Natural killer cell (primary cell): ENCODE measurements at regions not wholly inside any gene's neighbourhood (a gene's known extent, or its start where the extent isn't known, plus 50 kb on each side); places are given as distances from the start of the nearest gene placed in this dataset.

Source experiments
- ATAC-seq, 3 donors: fragments of 150-1000 bp in 2 of 3; fragments of 200-7000 bp in 1 of 3; cut with Tn5 transposase; 1 replicate in 1 of 3; 2 replicates in 2 of 3; pipeline ENCODE4 v1.10.0; 2021; ENCODE audit warnings: mild to moderate bottlenecking in 2 of 3, moderate library complexity in 2 of 3
- DNase-seq, 2 donors: peaks; one replicate each; pipeline versions ENCODE4 v3.0.0 to v3.0.0-alpha.2; 2013 to 2021; ENCODE audit warnings: mixed read lengths in 1 of 2
- H3K27ac ChIP-seq: one replicate; pipeline ENCODE4 v1.5.1; 2013; ENCODE audit warnings: mild to moderate bottlenecking, low read length
- H3K27me3 ChIP-seq: one replicate; pipeline ENCODE4 v1.6.1; 2013; ENCODE audit warnings: low read length; ENCODE audit not compliant: control insufficient read depth, insufficient read depth
- H3K36me3 ChIP-seq: one replicate; pipeline ENCODE4 v1.6.1; 2013; ENCODE audit warnings: low read length; ENCODE audit not compliant: control insufficient read depth, insufficient read depth
- H3K4me1 ChIP-seq: one replicate; pipeline ENCODE4 v1.6.1; 2013; ENCODE audit warnings: low read length; ENCODE audit not compliant: control insufficient read depth, insufficient read depth
- H3K4me3 ChIP-seq: one replicate; pipeline ENCODE4 v1.5.1; 2013; ENCODE audit warnings: low read length
- H3K9me3 ChIP-seq: one replicate; pipeline ENCODE4 v1.6.1; 2013; ENCODE audit warnings: low read length; ENCODE audit not compliant: control insufficient read depth, insufficient read depth
- H3K27ac Mint-ChIP-seq, 2 donors: one replicate each; pipeline ENCODE4 v1.8.0; 2022; ENCODE audit warnings: mild to moderate bottlenecking in 2 of 2, mixed read lengths in 2 of 2, moderate library complexity in 1 of 2
- H3K27me3 Mint-ChIP-seq, 2 donors: one replicate each; pipeline ENCODE4 v1.8.0; 2022; ENCODE audit warnings: low read depth in 2 of 2, mixed read lengths in 2 of 2
- H3K36me3 Mint-ChIP-seq: one replicate; pipeline ENCODE4 v1.8.0; 2022; ENCODE audit warnings: mixed read lengths
- H3K4me1 Mint-ChIP-seq, 2 donors: one replicate each; pipeline ENCODE4 v1.8.0; 2022; ENCODE audit warnings: mixed read lengths in 2 of 2
- H3K4me3 Mint-ChIP-seq: one replicate; pipeline ENCODE4 v1.8.0; 2022; ENCODE audit warnings: mild to moderate bottlenecking, moderate library complexity, mixed read lengths
- H3K9me3 Mint-ChIP-seq, 2 donors: one replicate each; pipeline ENCODE4 v1.8.0; 2022; ENCODE audit warnings: mixed read lengths in 2 of 2
- CTCF ChIP-seq: fragments of 200-600 bp; IDR thresholded peaks from one replicate; pipeline ENCODE4 v1.8.0; 2022; ENCODE audit warnings: antibody characterized with exemption
- WGBS: methylation state at CpG from one replicate; pipeline ENCODE4 v1.1.7; 2013; ENCODE audit warnings: missing lambda C conversion rate; ENCODE audit not compliant: insufficient coverage; 5-methylcytosine and 5-hydroxymethylcytosine counted together
- intact Hi-C: fragments of 100-400 bp; cut with micrococcal nuclease; formaldehyde crosslinking; loops from one replicate; pipeline ENCODE4 v1.14.2; 2022

GRCh38 chr12:91857813-91858542 is 287.7 kb downstream of the BTG1 start:
- no peaks in the 10 kb centered on the region for H3K36me3 ChIP-seq
- peaks cover 0 to 2% of the 10 kb centered on the region in 2 donors for H3K27me3 Mint-ChIP-seq
- H3K27me3 ChIP-seq, result no peaks in the 10 kb centered on the region
- no peak overlapping the region for H3K4me3 Mint-ChIP-seq
- peaks cover 5% of the 10 kb centered on the region in 2 donors for H3K4me1 Mint-ChIP-seq
- no peaks in the 10 kb centered on the region for H3K36me3 Mint-ChIP-seq
- DNase-seq, result no peak
- no peaks in the 10 kb centered on the region for H3K9me3 Mint-ChIP-seq
- TF ChIP-seq CTCF, result no peak
- H3K27ac ChIP-seq, result no peak overlapping the region
- no peaks in the 10 kb centered on the region for H3K9me3 ChIP-seq
- H3K4me1 ChIP-seq, result no peaks in the 10 kb centered on the region
- no peak for ATAC-seq
- H3K4me3 ChIP-seq, result no peak overlapping the region
- H3K27ac Mint-ChIP-seq, result no peak overlapping the region
- WGBS, result 100% methylated on average over 3 of the region's 3 CpGs
- intact Hi-C loops, result no loop called here

GRCh38 chr12:91854725-91855124 is 290.9 kb downstream of the BTG1 start:
- Histone ChIP-seq H3K27ac (no peak overlapping the region), H3K36me3 (no peaks in the 10 kb centered on the region), H3K4me3 (no peak overlapping the region), H3K27me3 (no peaks in the 10 kb centered on the region), H3K9me3 (no peaks in the 10 kb centered on the region), H3K4me1 (no peaks in the 10 kb centered on the region)
- H3K27me3 Mint-ChIP-seq, result peaks cover 0 to 2% of the 10 kb centered on the region in 2 donors
- peaks cover 21% of the 10 kb centered on the region in 2 donors for H3K4me1 Mint-ChIP-seq
- ATAC-seq (no peak), DNase-seq (no peak)
- no peaks in the 10 kb centered on the region for H3K36me3 Mint-ChIP-seq
- intact Hi-C loops, result no loop called here
- TF ChIP-seq CTCF, result no peak
- H3K27ac Mint-ChIP-seq, result no peak overlapping the region
- 0% methylated on average over 1 of the region's 1 CpG for WGBS
- no peaks in the 10 kb centered on the region for H3K9me3 Mint-ChIP-seq
- H3K4me3 Mint-ChIP-seq, result no peak overlapping the region

GRCh38 chr12:91853350-91854127 is 292.1 kb downstream of the BTG1 start:
- peak overlapping the region in 1 of 2 donors; percentile 41 for H3K27ac Mint-ChIP-seq
- WGBS, result 90% methylated on average over 3 of the region's 5 CpGs
- Histone ChIP-seq H3K27ac (no peak overlapping the region), H3K27me3 (no peaks in the 10 kb centered on the region), H3K4me3 (no peak overlapping the region), H3K36me3 (no peaks in the 10 kb centered on the region), H3K9me3 (no peaks in the 10 kb centered on the region), H3K4me1 (no peaks in the 10 kb centered on the region)
- H3K27me3 Mint-ChIP-seq, result peaks cover 0 to 2% of the 10 kb centered on the region in 2 donors
- DNase-seq, result no peak
- no peak for TF ChIP-seq CTCF
- H3K4me1 Mint-ChIP-seq, result peaks cover 21% of the 10 kb centered on the region in 2 donors
- peak overlapping the region; percentile 10 for H3K4me3 Mint-ChIP-seq
- ATAC-seq, result no peak
- no peaks in the 10 kb centered on the region for H3K36me3 Mint-ChIP-seq
- intact Hi-C loops, result loop anchor here (2.0 kb wide), 1 partner anchor 23 kb away; no protein-coding TSS in a partner anchor
- no peaks in the 10 kb centered on the region for H3K9me3 Mint-ChIP-seq
